IPS-20b (cell line): ENCODE measurements at regions not wholly inside any gene's neighbourhood (a gene's known extent, or its start where the extent isn't known, plus 50 kb on each side); places are given as distances from the start of the nearest gene placed in this dataset.

ENCODE experiments used
- H3K27ac ChIP-seq: one replicate; pipeline ENCODE4 v1.5.1; 2013; ENCODE audit warnings: low read length
- H3K27me3 ChIP-seq: 2 replicates; pipeline ENCODE4 v1.6.1; 2013; ENCODE audit warnings: mild to moderate bottlenecking, low read length, inconsistent platforms; ENCODE audit not compliant: insufficient read depth
- H3K36me3 ChIP-seq: 2 replicates; pipeline ENCODE4 v1.6.1; 2013; ENCODE audit warnings: low read depth, mild to moderate bottlenecking, inconsistent platforms, low read length, moderate library complexity; ENCODE audit not compliant: insufficient read depth
- H3K4me1 ChIP-seq: 2 replicates; pipeline ENCODE4 v1.6.1; 2013; ENCODE audit warnings: mild to moderate bottlenecking, control low read depth, inconsistent platforms, low read length, moderate library complexity; ENCODE audit not compliant: insufficient read depth
- H3K4me3 ChIP-seq: 2 replicates; pipeline ENCODE4 v1.5.1; 2013; ENCODE audit warnings: mild to moderate bottlenecking, low read length, inconsistent platforms
- H3K9ac ChIP-seq: 2 replicates; pipeline ENCODE4 v1.6.1; 2013; ENCODE audit warnings: low read depth, mild to moderate bottlenecking, inconsistent platforms, low read length, moderate library complexity
- H3K9me3 ChIP-seq: 2 replicates; pipeline ENCODE4 v1.6.1; 2013; ENCODE audit warnings: mild to moderate bottlenecking, low read depth, low read length, inconsistent platforms; ENCODE audit not compliant: insufficient read depth

DNA sequence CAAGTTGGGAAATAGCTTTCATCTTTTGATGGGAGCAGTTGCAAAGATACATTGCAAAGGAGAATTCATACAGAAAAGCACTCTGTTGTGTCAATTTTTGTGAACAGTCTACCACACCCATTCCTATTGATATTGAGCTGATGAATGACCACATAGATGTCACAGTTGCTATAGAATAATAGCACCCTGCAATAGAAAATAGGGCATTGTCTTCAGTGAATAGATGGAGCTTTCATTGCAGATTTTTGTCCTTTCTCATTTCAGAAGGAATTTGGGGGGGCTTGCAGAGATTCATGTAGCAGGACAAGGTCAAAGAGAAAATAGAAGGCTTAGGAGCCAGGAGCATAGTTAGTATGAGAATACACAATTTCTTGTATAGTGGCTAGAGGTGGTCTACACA lies 237.9 kb downstream of the TMEM38B start:
- no peak overlapping the region for H3K9ac ChIP-seq
- no peaks in the 10 kb centered on the region for H3K36me3 ChIP-seq
- no peak overlapping the region for H3K27ac ChIP-seq
- no peak overlapping the region for H3K4me3 ChIP-seq
- H3K9me3 ChIP-seq: no peaks in the 10 kb centered on the region
- H3K27me3 ChIP-seq: no peaks in the 10 kb centered on the region
- H3K4me1 ChIP-seq: no peaks in the 10 kb centered on the region

DNA sequence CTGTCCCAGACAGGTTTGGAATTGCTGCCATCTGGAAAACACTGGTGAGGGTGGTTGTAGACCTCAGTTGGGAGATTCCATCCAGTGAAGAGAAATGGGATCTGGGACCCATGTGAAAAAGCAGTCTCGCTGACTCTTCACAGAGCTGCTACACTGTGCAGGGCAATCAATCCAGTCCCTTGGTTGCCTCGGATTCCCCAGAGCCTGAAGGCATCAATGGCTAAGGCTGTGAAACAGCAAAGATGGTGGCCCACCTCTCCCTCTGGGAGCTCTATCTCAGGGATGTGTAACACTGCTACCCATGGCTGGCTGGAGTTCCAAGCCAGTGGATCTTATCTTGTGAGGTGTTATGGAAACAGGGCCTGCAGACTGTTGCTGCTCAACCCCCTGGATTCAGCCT lies 256.1 kb downstream of the TMEM38B start:
- Histone ChIP-seq H3K27me3 (no peaks in the 10 kb centered on the region), H3K27ac (no peak overlapping the region), H3K4me1 (peaks cover 4% of the 10 kb centered on the region; the same call in 1 of the 2 replicates), H3K9ac (no peak overlapping the region), H3K36me3 (no peaks in the 10 kb centered on the region), H3K4me3 (no peak overlapping the region), H3K9me3 (no peaks in the 10 kb centered on the region)

DNA sequence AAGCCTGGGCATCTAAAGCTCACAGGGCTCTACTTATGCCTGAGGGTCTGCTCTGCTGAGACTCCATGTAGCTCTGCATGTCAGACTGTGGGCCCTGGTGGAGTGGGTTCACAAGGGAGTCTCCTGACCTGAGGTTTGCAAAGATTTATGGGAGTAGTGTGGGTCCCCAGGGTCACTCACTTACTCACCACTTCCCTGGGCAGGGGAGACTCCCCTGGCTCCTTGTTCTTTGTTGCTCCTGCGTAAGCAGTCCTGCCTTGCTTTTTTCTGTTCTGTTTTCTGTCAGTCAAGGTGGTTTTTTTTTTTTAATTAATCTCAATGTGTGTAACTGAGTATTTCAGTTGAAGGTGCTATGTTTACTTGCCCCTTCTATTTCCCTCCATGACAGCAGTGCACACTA lies 256.6 kb downstream of the TMEM38B start:
- no peak overlapping the region for H3K27ac ChIP-seq
- H3K4me1 ChIP-seq: peaks cover 4% of the 10 kb centered on the region; the same call in 1 of the 2 replicates
- no peaks in the 10 kb centered on the region for H3K36me3 ChIP-seq
- H3K9ac ChIP-seq: no peak overlapping the region
- no peaks in the 10 kb centered on the region for H3K27me3 ChIP-seq
- no peak overlapping the region for H3K4me3 ChIP-seq
- no peaks in the 10 kb centered on the region for H3K9me3 ChIP-seq

DNA sequence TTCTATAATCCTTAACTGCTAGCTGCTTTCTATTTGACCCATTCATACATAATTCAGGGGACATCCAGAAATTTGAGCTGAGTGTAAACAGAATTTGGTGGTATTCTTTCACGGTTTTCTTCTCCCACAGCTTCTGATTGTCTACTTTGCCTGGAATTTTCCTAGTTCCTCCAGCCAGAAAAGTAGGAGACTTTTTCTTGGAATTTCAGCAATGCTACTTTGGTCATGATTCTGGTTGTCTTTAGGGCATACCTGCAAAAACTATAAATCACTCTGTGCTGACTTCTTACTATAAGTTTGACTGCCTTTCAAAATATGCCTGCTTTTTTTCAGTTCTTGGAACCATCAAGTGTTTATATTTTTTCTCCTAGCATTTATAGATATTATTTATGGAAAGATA lies 260.2 kb downstream of the TMEM38B start:
- H3K4me1 ChIP-seq: peaks cover 15% of the 10 kb centered on the region
- no peak overlapping the region for H3K9ac ChIP-seq
- no peaks in the 10 kb centered on the region for H3K36me3 ChIP-seq
- H3K4me3 ChIP-seq: no peak overlapping the region
- no peaks in the 10 kb centered on the region for H3K9me3 ChIP-seq
- H3K27me3 ChIP-seq: no peaks in the 10 kb centered on the region
- H3K27ac ChIP-seq: no peak overlapping the region

DNA sequence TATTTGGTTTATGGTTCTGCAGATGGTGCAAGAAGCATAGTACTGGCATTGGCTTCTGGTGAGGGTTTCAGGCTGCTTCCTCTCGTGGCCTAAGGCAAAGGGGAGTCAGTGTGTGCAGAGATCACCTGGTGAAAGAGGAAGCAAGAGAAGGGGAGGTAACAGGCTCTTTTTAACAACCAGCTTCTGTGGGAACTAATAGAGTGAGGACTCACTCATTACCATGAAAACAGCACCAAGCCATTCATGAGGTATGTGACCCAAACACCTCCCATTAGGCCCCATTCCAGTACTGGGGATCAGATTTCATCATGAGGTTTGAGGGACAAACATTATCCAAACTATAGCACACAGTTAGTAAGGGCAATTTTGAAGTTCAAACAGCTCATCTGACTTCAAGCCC lies 263.5 kb downstream of the TMEM38B start:
- Histone ChIP-seq H3K27me3 (no peaks in the 10 kb centered on the region), H3K9me3 (no peaks in the 10 kb centered on the region), H3K9ac (no peak overlapping the region; the same call in 1 of the 2 replicates), H3K4me1 (peaks cover 15% of the 10 kb centered on the region), H3K36me3 (no peaks in the 10 kb centered on the region), H3K27ac (peak overlapping the region; percentile 38), H3K4me3 (no peak overlapping the region)

DNA sequence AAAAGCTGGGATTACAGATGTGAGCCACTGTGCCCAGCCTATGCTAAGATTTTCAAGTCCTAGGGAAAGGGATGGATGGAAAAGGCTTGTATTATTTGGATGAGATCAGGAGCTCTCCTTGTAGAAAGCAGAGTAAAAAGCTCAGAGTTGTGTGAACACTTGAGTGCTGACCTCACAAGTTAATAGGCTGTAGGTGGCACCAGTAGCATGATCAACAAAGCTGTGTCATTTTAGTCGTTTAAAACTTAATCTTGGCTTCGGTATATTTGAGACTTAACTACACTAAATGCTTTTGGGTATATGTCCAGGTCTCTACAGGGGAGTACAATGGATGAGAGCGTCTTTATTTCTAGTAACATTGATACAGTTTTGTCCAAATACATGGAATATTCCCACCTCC lies 264.2 kb downstream of the TMEM38B start:
- no peak overlapping the region for H3K4me3 ChIP-seq
- H3K27ac ChIP-seq: no peak overlapping the region
- no peak overlapping the region for H3K9ac ChIP-seq
- no peaks in the 10 kb centered on the region for H3K36me3 ChIP-seq
- no peaks in the 10 kb centered on the region for H3K27me3 ChIP-seq
- H3K4me1 ChIP-seq: peaks cover 15% of the 10 kb centered on the region
- H3K9me3 ChIP-seq: no peaks in the 10 kb centered on the region

DNA sequence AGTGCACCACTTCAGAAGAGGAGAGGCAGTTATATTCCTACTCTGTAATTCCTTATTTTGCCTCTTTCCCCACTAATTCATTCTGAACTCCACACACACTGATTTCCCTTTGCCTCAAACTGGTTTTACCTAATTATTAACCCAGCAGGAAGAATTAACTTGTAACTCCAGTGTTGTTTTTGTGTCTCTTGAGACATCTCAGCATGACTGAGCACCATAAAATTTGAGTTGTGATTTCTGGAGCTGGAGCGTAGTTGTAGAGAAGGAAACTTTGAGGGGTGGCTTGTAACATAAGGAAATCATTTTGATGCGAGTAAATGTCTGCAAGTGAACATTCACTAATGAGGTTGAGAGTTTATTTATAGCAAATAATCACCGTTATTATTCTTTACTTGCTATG lies 265.2 kb downstream of the TMEM38B start:
- Histone ChIP-seq H3K36me3 (no peaks in the 10 kb centered on the region), H3K9ac (no peak overlapping the region), H3K4me3 (no peak overlapping the region), H3K27me3 (no peaks in the 10 kb centered on the region), H3K4me1 (peaks cover 11% of the 10 kb centered on the region), H3K9me3 (no peaks in the 10 kb centered on the region), H3K27ac (no peak overlapping the region)

DNA sequence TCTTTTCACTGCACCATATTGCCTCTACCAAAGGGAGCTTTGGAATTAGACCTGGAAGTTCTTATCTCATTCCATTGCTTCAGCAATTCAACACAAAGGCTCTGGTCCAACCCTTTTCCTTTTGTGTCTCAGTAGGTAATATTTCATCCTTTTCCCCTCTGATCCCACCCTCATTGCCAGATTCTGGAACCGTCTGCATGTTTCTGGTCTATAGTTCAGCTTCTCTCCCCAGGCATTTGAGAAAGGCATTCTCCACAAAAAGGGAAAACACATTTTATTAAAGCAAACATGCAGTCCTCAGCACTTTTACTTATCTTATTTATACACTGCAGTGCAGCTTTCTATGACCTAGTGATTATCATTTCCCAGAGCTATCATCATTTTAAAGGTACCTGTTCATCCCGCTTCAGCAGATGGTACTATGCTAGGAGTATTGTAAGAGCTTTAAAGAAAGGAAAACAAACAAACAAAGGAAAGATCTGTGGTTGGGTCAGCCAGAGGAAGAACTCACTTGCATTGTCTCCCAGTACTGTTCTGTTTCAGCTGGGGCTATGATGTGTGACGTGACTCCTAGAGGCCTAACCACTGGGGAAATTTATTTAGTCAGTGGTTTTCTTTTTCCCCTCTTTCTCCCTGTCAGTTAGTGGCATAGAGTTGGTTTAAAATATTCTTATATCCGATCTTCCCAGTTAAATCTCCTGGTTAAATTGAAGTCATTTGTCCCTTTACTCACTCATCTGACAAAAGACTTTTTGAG lies 269.2 kb downstream of the TMEM38B start:
- H3K9ac ChIP-seq: no peak overlapping the region
- no peaks in the 10 kb centered on the region for H3K4me1 ChIP-seq
- H3K27ac ChIP-seq: no peak overlapping the region
- H3K9me3 ChIP-seq: no peaks in the 10 kb centered on the region
- no peaks in the 10 kb centered on the region for H3K27me3 ChIP-seq
- H3K36me3 ChIP-seq: no peaks in the 10 kb centered on the region
- no peak overlapping the region for H3K4me3 ChIP-seq

DNA sequence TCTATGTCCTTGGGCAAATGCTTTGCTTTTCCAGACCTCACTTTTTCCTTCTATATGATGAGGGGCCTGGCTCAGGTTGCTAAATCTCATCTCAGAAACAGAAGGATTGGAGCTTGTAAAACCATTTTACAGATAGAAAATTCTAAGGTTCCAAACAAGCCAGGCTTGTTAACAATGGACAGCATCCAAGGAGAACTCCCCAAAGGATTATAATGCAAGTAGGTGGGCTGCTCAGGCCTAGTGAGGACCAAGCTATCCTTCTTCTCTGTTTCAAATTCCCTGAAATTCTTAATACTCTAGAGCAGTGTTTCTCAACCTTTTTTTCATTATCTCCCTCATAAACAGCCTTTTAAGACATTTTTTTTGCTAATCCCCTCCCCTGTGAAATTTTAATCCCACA lies 269.8 kb downstream of the TMEM38B start:
- no peak overlapping the region for H3K27ac ChIP-seq

DNA sequence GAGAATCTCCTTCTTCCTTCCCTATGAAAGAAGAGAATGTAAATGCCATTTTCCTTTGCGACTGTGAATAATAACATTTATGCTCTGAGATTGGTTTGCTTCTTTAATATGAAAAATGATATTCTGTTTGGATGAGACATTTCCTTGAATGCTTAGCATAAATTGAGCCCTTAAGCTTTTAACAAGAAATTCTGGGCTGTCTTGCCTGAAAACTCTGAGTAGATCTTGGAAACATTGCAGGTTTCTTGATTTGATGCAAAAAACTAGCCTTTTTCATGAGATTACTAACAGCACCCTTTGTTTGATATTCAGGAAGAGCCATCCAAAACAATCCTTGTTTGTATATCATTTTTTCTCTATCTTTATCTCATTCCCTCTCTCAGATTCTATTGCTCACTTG lies 272.5 kb downstream of the TMEM38B start:
- H3K9ac ChIP-seq: no peak overlapping the region
- H3K4me3 ChIP-seq: no peak overlapping the region
- H3K9me3 ChIP-seq: no peaks in the 10 kb centered on the region
- H3K36me3 ChIP-seq: no peaks in the 10 kb centered on the region
- no peak overlapping the region for H3K27ac ChIP-seq
- no peaks in the 10 kb centered on the region for H3K27me3 ChIP-seq
- peaks cover 7% of the 10 kb centered on the region for H3K4me1 ChIP-seq

More for the DNA sequence above, 269.8 kb downstream of the TMEM38B start:
- Histone ChIP-seq H3K9me3 (no peaks in the 10 kb centered on the region), H3K4me3 (no peak overlapping the region), H3K4me1 (peaks cover 3% of the 10 kb centered on the region), H3K36me3 (no peaks in the 10 kb centered on the region), H3K9ac (no peak overlapping the region), H3K27me3 (no peaks in the 10 kb centered on the region)

DNA sequence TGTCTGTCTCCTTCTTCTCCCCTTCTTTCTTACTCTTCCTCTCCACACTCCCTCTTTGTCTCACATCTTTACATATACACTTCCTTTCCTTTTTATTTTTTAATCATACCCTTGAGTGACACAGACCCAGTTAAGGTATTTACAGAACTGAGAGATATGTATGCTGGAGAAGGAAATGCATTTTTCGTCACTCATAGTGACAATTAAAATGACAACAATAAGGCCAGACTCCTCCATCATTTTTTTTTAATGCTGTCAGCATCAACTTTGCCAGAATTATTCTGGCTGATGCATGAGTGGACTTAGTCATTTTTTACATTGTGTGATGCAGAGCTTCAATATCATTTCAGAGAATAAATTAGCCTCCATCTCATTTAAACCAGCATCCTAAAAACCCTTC lies 272.9 kb downstream of the TMEM38B start:
- Histone ChIP-seq H3K4me3 (no peak overlapping the region), H3K27ac (no peak overlapping the region), H3K27me3 (peaks cover under 1% of the 10 kb centered on the region; the same call in 1 of the 2 replicates), H3K9me3 (no peaks in the 10 kb centered on the region), H3K9ac (no peak overlapping the region), H3K4me1 (peaks cover 7% of the 10 kb centered on the region), H3K36me3 (no peaks in the 10 kb centered on the region)

DNA sequence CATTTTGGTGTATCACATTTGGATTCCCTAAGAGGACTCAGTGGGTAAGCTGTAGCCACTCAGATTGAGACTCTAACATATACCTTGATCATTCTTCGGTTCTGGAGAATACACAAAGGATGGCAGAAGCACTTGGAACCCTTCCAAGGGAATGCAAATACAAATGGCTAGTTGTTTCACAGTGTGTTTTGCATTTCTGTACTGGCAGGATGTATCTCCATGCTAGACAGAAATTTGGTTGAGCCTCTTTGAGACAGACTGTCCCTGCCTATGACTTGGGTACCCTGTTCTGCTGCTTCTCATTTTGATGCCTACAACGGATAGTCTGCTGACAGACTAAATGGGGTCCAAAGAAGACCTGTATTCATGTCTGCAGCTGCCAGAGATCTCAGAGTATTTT lies 273.5 kb downstream of the TMEM38B start:
- H3K4me3 ChIP-seq: no peak overlapping the region
- no peak overlapping the region for H3K9ac ChIP-seq
- peaks cover 6% of the 10 kb centered on the region for H3K27me3 ChIP-seq
- H3K27ac ChIP-seq: no peak overlapping the region
- H3K4me1 ChIP-seq: peaks cover 7% of the 10 kb centered on the region
- H3K9me3 ChIP-seq: no peaks in the 10 kb centered on the region
- H3K36me3 ChIP-seq: no peaks in the 10 kb centered on the region
